AG10803 (cell line): ENCODE measurements at regions not wholly inside any gene's neighbourhood (a gene's known extent, or its start where the extent isn't known, plus 50 kb on each side); places are given as distances from the start of the nearest gene placed in this dataset.
"Not testable (repeated sequence)": the region's sequence is repeated elsewhere in the genome, so short reads cannot be mapped to it uniquely, and the experiment has no call there.

Source experiments
- DNase-seq: peaks from one replicate; pipeline ENCODE4 v3.0.0; 2010; ENCODE audit warnings: low read depth
- H3K4me3 ChIP-seq: 2 replicates; pipeline ENCODE4 v1.5.1; 2011; ENCODE audit warnings: mild to moderate bottlenecking, low read length, control low read depth
- TF ChIP-seq, protein P1 (sequence below): conservative IDR thresholded peaks from 2 replicates; pipeline ENCODE4 v1.5.1; 2011; ENCODE audit warnings: mild to moderate bottlenecking, low read length, control low read depth, inconsistent platforms

DNA sequence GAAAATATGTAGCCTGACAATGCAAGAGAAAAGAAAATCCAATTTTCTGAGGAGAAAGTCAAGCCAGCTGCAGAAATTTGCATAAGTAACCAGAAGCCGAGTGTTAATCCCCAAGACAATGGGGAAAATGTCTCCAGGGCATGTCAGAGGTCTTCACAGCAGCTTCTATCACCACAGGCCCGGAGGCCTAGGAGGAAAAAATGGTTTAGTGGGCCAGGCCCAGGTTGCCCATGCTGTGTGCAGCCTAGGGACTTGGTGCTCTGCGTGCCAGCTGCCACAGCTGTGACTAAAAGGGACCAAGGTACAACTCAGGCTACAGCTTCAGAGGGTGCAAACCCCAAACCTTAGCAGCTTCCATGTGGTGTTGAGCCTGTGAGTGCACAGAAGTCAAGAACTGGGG is 201.2 kb upstream of the SOX2 start:
- no peak for DNase-seq
- no peak overlapping the region for H3K4me3 ChIP-seq
- TF ChIP-seq, protein P1, sequence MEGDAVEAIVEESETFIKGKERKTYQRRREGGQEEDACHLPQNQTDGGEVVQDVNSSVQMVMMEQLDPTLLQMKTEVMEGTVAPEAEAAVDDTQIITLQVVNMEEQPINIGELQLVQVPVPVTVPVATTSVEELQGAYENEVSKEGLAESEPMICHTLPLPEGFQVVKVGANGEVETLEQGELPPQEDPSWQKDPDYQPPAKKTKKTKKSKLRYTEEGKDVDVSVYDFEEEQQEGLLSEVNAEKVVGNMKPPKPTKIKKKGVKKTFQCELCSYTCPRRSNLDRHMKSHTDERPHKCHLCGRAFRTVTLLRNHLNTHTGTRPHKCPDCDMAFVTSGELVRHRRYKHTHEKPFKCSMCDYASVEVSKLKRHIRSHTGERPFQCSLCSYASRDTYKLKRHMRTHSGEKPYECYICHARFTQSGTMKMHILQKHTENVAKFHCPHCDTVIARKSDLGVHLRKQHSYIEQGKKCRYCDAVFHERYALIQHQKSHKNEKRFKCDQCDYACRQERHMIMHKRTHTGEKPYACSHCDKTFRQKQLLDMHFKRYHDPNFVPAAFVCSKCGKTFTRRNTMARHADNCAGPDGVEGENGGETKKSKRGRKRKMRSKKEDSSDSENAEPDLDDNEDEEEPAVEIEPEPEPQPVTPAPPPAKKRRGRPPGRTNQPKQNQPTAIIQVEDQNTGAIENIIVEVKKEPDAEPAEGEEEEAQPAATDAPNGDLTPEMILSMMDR, result no peak

DNA sequence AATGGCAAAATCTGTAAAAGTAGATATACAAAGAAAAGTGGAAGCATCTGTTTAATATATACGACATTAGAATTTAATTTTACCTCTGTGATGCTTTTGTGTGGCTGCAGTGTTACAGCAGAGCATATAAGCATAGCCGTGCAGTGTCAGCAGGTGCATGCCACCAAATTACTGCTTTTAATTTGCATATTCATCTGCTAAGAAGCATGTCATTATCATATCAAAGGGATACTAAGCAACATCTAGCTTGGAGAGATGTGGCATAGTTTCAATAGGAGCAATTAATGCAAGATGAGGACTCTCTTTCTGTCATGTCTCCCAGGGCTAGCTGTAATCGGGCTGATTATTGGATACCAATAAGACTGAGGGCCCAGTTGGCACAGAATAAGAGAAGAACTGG is 214.4 kb upstream of the SOX2 start:
- no peak for DNase-seq
- no peak overlapping the region for H3K4me3 ChIP-seq
- TF ChIP-seq, protein P1, result no peak

DNA sequence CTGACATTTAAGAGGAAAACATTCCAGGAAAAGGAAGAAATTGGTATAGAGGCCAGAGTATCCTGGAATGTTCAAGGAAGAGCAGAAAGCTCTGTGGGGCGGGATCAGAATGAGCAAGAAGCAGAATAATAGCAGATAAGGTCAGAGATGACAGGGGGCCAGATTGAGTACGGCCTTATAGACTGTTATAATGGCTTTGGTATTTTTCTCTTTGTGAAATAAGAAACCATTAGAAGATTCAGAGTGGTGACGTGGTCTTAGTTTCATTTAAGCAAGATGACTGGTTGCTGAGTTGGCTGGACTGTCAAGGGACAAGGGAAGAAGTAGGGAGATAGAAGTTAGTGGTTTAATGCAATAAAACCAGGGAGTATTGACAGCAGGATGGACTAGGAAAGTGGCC is 218.3 kb upstream of the SOX2 start:
- TF ChIP-seq, protein P1, result no peak
- no peak overlapping the region for H3K4me3 ChIP-seq
- no peak for DNase-seq

GRCh38 chr3:181488536-181488935 is 223.2 kb upstream of the SOX2 start:
- no peak for DNase-seq
- TF ChIP-seq, protein P1, result no peak

DNA sequence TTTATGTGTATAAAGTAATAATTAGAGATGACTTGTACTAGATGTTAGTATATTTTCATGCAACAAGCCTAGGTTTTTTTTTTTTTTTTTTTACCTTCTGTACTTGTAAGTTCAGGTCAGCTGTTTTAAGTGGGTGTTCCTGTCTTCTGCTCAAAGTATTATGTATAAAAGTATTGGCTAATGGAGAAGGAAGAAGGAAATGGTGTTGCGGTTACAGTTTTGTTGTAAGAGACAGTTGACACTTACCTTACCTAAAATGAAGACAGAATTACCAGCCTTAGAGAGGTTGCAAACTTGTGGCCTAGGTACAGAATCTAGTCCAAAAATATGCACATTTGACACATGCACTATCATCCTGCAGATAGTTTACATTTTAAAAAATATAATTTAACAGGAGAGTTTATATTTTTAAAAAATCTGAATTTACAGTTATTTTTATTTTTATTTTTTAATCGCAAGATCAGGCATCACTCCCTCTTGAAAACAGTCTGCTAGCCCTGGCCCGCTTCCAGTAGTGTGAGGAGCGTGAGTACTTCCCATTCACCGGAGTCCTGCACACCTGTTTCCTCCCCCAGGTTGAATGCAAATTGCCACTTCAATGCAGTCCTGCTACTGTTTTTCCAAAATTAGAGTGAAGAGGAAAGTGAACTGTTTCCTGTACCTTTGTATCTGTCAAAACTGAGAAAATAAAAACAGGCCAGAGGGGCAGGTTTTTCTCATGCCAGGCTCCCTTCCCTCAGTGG is 224.3 kb upstream of the SOX2 start:
- TF ChIP-seq, protein P1, result no peak
- no peak for DNase-seq
- H3K4me3 ChIP-seq, result no peak overlapping the region

More at GRCh38 chr3:181488536-181488935, 223.2 kb upstream of the SOX2 start:
- H3K4me3 ChIP-seq, result no peak overlapping the region

DNA sequence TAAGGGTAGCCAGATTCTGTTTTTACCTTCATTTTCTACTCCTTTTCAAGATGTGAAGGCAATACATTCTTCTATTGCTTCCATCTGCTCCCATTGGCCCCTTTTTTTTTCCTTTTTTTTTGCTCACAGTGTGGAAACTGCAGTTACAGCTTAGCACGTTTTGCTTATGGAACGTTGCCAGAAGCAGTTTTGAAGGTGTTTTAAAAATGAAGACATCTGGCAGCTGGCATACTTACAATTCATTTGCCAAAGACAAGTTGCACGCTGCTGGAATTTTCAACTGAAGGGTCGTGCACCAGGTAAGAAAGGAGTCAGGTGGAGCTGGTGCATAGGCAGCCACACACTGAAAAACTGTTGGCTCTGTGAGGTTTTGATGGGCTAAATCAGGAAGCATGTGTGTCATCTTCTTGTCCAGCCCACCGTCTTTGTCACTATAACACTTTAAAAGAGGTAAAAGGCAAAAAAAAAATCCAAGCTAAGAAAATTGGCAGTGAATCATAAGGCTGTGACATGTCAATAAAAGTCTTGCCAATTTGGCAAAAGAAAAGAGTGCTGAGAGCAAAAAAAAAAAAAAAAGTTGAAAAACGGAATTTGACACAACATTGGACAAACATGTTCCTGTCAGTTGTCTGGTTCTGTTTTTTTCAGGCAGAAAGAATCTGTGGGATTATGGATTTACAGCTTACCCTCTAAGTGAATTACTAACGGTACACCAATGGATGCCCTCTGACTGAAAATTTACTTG is 225.4 kb upstream of the SOX2 start:
- TF ChIP-seq, protein P1, result no peak
- no peak overlapping the region for H3K4me3 ChIP-seq
- no peak for DNase-seq

DNA sequence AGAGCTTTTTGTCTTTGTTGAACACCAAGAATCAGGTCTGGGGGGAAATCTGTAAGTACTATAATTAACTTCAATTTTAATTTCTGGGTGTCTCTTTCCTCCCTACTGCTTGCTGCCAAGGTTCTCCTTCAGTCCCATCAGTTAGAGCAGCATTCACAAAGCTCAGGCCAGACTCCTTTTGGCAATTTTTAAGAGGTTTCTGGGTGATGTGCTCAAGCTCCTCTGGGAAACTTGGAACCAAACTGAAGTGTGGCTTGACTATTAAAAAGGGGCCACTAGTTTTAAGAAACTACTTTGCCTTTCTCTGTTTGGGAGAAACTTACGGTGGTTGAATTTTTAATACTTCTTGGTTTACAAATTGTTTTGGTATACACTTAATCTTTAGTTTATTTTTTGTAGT is 227.7 kb upstream of the SOX2 start:
- no peak for DNase-seq
- H3K4me3 ChIP-seq, result no peak overlapping the region
- TF ChIP-seq, protein P1, result no peak

- not testable (repeated sequence) for DNase-seq, H3K4me3 ChIP-seq
Observed at GRCh38 chr3:181475146-181475545, 236.6 kb upstream of the SOX2 start.
